ENCODE measurements at regions not wholly inside any gene's neighbourhood (a gene's known extent, or its start where the extent isn't known, plus 50 kb on each side); places are given as distances from the start of the nearest gene placed in this dataset.

GRCh38 chr13:47813718-47814117 lies 187.4 kb downstream of the SUCLA2 start:
- Mint-ChIP-seq H3K9me3 (no peaks in the 10 kb centered on the region), H3K4me3 (no peak overlapping the region), H3K4me1 (no peaks in the 10 kb centered on the region), H3K27ac (no peak overlapping the region), H3K27me3 (ENCODE audit: low read depth in 3 of 3) (peaks cover 0 to 3% (median 0%) of the 10 kb centered on the region in 3 donors), H3K36me3 (no peaks in the 10 kb centered on the region)
- no CpG with 5 or more reads among the region's 1 CpG for WGBS (ENCODE audit: insufficient coverage)
- H3K9ac ChIP-seq (ENCODE audit: insufficient read depth, low read length, poor library complexity, severe bottlenecking): no peak overlapping the region
- no peak for TF ChIP-seq CTCF (IDR thresholded peaks at IDR 0.05)
- H3K79me2 ChIP-seq (ENCODE audit: insufficient read depth, low read length): no peaks in the 10 kb centered on the region
- no peaks in the 10 kb centered on the region for H4K20me1 ChIP-seq (ENCODE audit: insufficient read depth, low read length)
- DNase-seq: no peak
- H3K4me3 ChIP-seq (replicated peaks in 1 of 3; ENCODE audit: low read depth in 2 of 3, low read length in 3 of 3): no peak overlapping the region
- no peaks in the 10 kb centered on the region for H3K9me3 ChIP-seq (replicated peaks in 1 of 2; ENCODE audit: control insufficient read depth in 1 of 2, insufficient read depth in 1 of 2, low read length in 2 of 2)
- H2AFZ ChIP-seq (ENCODE audit: insufficient read depth, low read depth, low read length, poor library complexity, severe bottlenecking): no peak overlapping the region
- no peaks in the 10 kb centered on the region for H3K27me3 ChIP-seq (ENCODE audit: control insufficient read depth in 2 of 2, insufficient read depth in 2 of 2, low read length in 2 of 2)
- H3K27ac ChIP-seq (ENCODE audit: low read depth in 1 of 2, low read length in 2 of 2): no peak overlapping the region
- no peaks in the 10 kb centered on the region for H3K4me1 ChIP-seq (ENCODE audit: control insufficient read depth in 1 of 2, insufficient read depth in 2 of 2, low read length in 2 of 2)
- H3K36me3 ChIP-seq (replicated peaks in 1 of 2; ENCODE audit: control insufficient read depth in 1 of 2, insufficient read depth in 2 of 2, low read length in 2 of 2): no peaks in the 10 kb centered on the region
- H3K4me2 ChIP-seq (replicated peaks; ENCODE audit: extremely low read depth, low read length, poor library complexity, severe bottlenecking): no peak overlapping the region
- intact Hi-C loops (cut with micrococcal nuclease): no loop called here

- H3K27me3 Mint-ChIP-seq (ENCODE audit: low read depth in 3 of 3): peaks cover 0 to 5% (median 0%) of the 10 kb centered on the region in 3 donors
- no peak for TF ChIP-seq CTCF (IDR thresholded peaks at IDR 0.05)
Observed at GRCh38 chr13:47809411-47809810, 191.7 kb downstream of the SUCLA2 start.

More at GRCh38 chr13:47809411-47809810, 191.7 kb downstream of the SUCLA2 start:
- Histone ChIP-seq H3K4me3 (replicated peaks in 1 of 3; ENCODE audit: low read depth in 2 of 3, low read length in 3 of 3) (no peak overlapping the region), H3K4me1 (ENCODE audit: control insufficient read depth in 1 of 2, insufficient read depth in 2 of 2, low read length in 2 of 2) (no peaks in the 10 kb centered on the region), H2AFZ (ENCODE audit: insufficient read depth, low read depth, low read length, poor library complexity, severe bottlenecking) (no peak overlapping the region), H3K4me2 (replicated peaks; ENCODE audit: extremely low read depth, low read length, poor library complexity, severe bottlenecking) (no peak overlapping the region), H3K36me3 (replicated peaks in 1 of 2; ENCODE audit: control insufficient read depth in 1 of 2, insufficient read depth in 2 of 2, low read length in 2 of 2) (no peaks in the 10 kb centered on the region), H3K9ac (ENCODE audit: insufficient read depth, low read length, poor library complexity, severe bottlenecking) (no peak overlapping the region), H3K9me3 (replicated peaks in 1 of 2; ENCODE audit: control insufficient read depth in 1 of 2, insufficient read depth in 1 of 2, low read length in 2 of 2) (no peaks in the 10 kb centered on the region), H3K27me3 (ENCODE audit: control insufficient read depth in 2 of 2, insufficient read depth in 2 of 2, low read length in 2 of 2) (no peaks in the 10 kb centered on the region), H3K27ac (ENCODE audit: low read depth in 1 of 2, low read length in 2 of 2) (no peak overlapping the region), H3K79me2 (ENCODE audit: insufficient read depth, low read length) (no peaks in the 10 kb centered on the region), H4K20me1 (ENCODE audit: insufficient read depth, low read length) (no peaks in the 10 kb centered on the region)
- Mint-ChIP-seq H3K9me3 (peaks cover 0 to 1% (median 0%) of the 10 kb centered on the region in 7 donors), H3K36me3 (no peaks in the 10 kb centered on the region), H3K27ac (no peak overlapping the region), H3K4me3 (no peak overlapping the region), H3K4me1 (no peaks in the 10 kb centered on the region)
- intact Hi-C loops (cut with micrococcal nuclease): no loop called here
- no CpG with 5 or more reads among the region's 1 CpG for WGBS (ENCODE audit: insufficient coverage)
- no peak for DNase-seq
